ENCODE measurements at regions not wholly inside any gene's neighbourhood (a gene's known extent, or its start where the extent isn't known, plus 50 kb on each side); places are given as distances from the start of the nearest gene placed in this dataset.

DNA sequence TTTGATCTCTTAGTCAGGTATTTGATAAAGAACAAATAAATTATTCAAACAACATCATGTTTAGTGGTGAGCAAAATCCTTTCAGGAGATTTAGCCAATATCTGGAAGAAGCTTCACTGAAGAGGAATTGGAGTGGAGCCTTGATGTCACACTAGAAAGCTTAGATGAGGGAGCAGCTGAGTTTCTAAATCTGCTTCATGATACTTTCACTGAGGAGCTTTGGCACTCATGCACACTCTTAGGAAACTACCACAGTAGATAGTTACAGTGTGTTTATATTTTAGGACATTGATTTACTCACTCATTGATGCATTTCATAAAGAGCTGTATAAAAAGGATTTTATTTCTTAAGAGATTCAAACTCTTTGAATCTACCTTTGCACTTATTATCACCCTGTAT is 366.2 kb upstream of the BTBD3 start:
- no peak for DNase-seq

DNA sequence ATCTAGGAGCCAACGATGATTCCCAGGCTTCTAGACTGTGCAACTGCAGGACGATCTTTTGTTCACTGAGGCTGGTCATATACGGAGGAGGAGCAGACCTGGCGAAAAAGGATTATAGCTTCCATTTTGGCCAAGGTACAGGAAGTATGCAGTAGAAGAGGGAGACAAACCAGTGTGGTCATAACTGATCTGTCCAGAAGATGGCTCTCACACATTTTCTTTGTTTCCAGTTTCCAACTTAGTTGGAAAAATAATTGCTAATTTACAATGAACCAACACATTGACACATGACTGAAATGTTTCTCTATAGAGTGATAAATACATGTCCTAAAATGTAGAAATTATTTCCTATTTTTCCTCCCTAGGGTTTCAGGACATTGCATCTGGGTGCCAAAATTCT is 364.1 kb upstream of the BTBD3 start:
- DNase-seq = no peak

DNA sequence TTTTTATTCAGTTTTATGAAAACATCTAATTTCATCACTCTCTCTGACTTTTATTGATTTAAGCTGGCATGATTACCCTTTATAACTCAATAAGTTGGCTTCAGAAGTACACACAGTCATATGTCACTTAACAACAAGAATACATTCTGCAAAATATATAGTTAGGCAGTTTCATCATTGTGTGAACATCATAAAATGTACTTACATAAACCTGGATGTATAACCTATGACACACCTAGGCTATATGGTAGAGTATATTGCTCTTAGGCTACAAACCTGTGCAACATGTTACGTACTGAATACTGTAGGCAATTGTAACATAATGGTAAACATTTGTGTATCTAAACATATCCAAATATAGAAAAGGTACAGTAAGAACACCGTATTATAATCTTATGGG is 362.2 kb upstream of the BTBD3 start:
- DNase-seq = no peak

DNA sequence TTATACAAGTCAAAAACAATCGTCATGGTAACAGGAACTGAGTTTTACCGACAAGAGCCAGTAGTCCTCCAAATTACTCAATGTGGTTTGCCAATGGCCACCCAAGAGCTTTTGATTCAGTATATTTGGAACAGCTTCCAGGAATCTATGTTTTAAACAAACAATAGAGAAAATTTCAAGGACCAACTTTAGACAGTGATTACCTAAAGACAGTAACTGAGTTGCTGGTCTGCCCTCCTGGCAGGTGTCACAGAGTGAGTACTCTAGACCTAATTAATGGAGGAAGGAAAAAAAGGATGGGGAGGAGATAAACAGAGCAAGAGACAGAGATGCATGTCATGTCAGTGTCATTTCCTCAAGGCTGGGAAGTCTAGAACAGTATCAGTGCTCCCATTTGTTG is 361.3 kb upstream of the BTBD3 start:
- no peak for DNase-seq

DNA sequence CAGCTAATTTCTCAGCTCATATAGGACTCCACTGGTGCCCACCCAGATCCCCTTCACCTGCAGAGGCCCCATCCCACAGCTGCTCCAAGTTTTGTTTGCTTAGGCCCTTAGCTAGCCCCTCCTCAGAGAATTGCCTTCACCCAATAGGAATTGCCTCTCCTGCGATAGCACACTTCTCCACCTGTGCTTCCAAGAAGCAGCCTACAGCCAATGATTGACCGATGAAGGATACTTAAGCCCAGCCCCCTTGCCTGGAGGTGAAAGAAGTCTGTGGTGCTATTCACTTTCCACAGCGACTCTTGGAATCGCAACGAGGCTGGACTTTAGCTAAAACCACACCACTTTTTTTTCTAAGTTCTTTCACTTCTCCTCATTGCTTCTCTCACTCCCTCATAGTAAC is 353.2 kb upstream of the BTBD3 start:
- no peak for DNase-seq

DNA sequence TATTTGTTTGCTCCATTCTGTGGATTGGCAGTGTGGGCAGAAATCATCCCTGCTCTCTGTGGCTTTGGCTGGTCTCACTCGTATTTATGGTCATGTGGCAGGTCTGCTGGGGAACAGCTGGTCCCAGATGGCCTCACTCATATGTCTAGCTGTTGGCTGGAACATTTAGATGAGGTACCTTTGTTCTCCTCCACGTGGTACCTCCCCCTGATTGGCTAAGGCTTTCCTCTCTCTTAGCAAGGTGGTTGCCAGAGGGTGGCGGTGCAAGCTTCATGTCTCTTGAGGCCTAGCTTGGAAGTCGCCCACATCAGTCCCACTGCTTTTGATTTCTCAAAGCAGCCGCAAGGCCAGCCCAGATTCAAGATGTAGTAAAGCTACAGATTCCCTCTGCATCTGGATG is 348.5 kb upstream of the BTBD3 start:
- no peak for DNase-seq

DNA sequence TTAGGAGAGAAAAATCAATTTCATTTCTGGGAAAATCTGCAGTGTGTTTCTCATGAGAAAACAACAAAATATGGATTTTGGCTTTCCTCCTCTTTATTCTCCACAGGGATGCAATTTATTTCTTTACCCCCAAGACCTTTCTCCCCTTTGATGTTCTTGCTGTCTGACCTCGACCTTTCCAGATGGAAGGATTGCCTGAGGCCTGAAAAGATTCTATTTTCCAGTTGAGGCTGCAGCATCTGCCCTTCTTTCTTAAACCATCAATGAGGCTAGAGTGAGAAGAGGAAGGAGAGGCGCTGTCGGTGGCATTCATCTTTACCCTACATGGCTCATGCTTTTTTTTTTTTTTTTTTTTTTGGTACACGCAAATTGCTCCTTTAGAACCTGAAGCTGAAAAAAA is 344.2 kb upstream of the BTBD3 start:
- DNase-seq = no peak

DNA sequence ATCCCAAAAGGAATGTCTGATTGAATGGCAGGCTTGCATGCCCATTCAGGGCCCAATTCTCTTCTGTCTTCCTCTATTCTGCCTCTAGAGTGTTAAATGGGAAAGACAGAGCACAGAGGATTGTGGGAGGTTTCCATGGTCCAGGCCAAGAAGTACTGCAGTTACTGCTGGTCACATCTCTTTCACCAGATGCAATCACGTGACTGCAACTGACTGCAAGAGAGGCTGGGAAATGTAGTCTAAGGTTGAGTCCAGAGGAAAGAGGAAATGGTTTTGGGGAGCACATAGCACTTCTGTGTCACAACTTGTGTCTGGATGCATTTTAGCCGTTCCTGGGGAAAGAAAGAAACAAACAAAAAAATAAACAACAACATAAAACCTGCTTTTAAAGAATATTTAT is 336.4 kb upstream of the BTBD3 start:
- no peak for DNase-seq

DNA sequence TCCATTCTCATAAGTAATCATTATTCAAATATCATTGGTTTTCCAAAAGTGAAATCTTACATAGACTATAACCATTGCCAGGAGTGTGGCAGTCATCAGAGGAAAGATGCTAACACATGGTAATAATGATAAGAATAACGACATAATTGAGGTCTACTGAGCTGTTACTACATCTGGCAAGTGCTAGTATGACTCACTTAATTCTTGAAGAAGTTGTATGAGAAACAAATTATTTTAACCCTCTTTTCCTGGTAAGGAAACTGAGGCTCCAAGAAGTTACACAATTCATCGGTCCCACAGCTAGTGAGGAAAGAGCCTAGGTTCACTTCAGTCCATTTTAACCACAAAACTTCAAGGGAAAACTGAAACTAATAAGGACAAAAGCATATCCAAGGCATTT is 335.6 kb upstream of the BTBD3 start:
- no peak for DNase-seq

DNA sequence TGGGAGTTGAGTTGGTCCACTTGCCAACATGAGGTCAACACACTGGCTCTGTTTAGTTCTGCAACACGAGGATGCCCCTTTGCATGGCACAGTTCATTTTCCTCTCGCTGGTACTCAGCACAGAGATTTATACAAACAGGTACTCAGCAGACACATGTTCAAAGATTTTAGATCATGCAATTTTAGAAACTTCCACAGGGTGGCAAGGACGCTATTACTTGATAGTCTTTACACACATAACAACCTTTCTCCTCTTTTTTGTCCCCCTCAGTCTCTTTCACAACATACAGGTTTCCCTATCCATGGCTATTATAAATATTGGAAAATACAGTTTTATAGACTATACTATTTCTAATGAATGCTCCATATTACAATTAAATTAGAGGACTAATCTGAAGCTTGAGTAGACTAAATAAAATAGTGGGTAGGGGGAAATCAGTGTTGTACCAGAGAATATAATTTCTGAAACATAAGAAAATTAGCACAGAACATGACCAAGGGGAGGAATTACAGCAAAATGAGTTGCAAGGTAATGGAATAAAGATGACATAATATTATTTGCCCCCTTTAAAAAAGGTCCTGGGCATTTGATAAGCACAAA is 331.8 kb upstream of the BTBD3 start:
- no peak for DNase-seq

DNA sequence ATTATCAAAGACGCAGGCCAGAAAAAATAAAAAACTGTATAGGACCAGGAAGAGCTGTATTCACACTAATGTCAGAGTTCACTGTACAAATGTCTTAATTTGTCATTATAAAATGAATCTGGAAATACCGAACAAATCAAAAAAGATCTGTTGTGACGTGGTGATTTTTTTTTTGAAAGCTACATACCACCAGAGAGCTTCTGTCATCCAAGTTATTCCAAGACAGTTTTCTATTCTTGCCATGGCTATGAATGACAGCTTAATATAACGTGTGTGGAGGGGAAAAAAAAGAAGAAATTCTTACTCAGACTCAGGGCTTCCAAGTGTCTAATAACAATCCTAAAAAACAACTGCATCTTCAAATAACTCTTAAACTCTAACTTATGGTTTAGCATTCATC is 328.8 kb upstream of the BTBD3 start:
- DNase-seq = no peak

DNA sequence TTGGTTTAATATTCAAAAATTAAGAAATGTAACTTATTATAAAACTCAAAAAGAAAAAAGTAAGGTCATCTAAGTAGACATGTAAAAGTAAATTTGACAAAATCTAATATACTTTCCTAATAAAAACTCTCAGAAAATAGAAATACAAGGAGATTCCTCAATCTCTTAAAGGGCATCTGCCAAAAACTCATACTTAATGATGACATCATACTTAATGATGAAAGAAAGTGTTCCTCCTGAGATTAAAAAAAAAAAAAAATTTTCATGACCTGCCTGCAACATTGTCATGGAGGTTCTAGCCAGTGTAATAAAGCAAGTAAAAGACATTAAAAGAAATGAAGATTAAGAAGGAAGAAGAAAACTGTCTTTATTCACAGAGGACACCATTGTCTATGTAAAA is 325.7 kb upstream of the BTBD3 start:
- no peak for DNase-seq

DNA sequence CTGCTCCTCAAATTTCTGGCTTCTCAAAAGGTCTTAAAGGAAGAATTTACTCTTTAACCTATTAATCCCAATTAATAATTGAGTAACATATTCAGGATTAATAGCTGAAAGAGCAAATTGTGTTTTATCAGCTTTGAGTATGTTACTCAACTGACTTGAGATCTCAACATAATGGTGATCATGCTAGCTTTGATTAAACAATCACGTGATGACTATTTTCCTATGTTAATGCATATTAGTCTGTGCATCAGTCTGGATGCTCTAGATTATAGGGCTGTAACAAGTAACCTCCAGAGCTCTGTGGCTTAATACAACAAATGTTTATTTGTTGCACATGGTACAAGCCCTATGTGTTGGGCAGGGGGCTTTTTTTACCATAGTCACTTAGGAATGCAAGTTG is 313.4 kb upstream of the BTBD3 start:
- no peak for DNase-seq

DNA sequence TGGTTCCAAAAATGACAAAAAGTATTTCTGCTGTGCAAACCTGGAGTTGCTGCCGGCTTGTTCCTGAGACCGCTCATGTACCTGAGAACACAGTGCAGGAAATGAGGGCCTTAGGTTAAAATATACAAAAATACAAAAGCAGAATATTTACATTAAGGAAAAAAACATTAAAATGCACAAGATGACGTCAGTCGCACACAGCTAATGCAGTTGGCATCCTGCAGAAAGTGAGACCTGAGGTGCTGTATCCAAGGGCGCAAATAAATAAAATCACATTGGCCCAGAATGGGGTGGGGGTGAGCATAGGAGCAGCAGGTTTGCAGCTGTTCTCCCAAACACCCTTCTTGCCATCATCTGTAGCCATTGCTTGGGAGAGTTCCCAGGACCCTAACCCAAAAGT is 310.6 kb upstream of the BTBD3 start:
- no peak for DNase-seq

DNA sequence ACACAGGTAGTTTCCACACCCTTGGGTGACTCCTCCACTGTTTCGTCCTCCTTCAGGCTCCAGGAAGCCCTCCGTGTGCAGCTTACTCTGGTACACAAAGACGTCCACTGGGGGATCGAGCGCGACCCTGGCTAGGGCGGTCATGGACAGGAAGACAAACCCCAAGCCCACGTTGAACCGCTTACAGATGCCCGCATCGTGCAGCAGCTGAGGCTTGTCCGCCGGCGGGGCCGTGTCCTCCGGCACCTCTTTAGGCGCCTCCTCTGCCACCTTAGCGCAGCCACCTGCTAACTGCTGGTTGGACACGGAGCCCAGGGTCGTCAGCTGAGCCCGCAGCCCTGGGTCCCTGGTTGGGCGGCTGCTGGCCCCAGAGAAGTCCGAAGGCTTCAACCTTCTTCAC is 309.0 kb upstream of the BTBD3 start:
- no peak for DNase-seq

DNA sequence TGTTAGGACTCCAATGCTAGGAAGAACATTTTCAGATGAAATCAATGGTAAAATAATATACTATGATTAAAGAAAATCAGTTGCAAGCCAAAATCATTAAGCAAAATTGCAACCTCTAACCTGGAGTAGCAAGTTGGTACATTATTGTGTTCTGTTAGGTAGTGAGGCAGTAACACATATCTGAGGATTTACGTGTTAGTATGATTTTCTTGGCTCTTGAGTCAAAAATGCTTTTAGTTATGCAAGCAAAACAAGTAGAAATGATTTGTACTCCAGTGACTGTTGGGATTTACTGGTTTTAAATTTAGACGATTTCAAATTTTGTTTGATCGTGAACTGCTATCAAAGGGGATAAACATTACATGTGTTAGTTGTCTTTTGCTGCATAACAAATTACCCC is 293.0 kb upstream of the BTBD3 start:
- no peak for DNase-seq

DNA sequence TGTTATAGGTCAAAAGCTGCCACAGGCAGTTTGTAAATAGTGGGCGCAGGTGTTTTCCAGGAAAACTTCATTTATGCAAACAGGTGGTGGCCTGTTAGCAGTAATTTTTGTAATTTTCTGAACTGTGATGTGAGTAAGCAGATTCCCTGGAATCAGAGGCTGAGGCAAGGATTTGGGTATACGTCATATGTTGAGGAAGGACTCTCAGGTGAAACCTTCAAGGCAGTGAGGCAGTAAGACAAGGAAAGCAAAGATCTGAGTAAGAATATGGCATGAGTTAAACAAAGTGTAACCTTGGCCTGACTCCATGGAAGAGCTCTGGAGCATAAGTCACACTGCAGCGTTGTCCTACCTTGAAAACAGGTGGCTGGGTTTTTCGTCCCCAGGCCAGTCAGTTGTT is 291.1 kb upstream of the BTBD3 start:
- no peak for DNase-seq

DNA sequence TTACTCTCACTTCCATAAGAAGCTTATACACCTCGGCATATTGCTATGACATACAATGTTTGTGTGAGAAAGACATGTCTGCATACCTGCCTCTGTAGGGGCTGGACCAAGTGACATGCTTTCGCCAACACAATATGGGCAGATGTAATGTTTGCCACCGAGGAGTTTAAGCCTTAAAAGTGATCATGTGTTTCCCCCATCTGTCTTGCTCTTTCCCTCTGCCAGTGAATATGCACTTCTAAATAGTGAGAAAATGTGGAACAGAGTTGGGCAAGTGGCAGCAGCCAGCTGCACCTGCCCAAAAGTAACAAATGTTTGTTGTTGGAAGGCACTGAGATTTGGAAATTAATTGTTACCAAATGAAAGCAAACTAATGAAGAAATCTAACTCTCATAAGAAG is 274.8 kb upstream of the BTBD3 start:
- DNase-seq = no peak

DNA sequence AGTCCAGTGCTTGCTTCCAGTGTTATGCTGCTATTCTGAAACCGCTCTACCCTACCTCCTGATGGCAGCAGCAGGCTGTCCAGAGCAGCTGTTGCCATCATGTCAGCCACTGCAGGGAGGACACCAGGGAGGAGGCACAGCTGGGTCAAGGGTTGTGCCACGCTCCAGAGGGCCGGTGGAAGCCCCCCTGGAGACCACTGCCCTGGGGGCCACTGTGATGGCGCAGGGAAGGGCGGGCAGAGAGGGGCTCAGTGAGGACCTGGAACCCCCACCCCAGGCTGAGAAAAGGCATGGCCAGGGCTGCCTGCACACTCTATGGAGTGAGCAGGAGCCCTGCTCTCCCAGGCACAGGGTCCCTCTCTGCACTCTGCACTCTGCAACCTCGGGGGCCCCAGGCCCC is 271.3 kb upstream of the BTBD3 start:
- no peak for DNase-seq

DNA sequence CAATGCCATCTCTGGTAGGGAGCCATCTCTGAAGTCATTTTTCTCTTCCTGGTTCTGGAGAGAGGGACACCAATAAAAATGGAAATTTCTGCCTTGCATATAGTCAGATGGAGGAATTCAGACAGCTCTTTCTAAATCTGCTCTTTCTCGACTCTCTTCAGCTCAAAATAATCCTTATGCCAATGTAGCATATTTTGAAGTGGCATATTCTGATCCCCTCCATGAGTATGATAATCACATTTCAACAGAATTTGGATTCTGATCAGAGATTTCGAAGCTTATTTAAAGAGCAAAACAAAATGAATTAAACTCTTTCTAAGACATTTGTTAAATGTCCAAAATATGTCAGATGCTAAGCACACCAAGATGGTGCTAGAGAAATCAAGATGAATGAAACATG is 267.1 kb upstream of the BTBD3 start:
- no peak for DNase-seq

DNA sequence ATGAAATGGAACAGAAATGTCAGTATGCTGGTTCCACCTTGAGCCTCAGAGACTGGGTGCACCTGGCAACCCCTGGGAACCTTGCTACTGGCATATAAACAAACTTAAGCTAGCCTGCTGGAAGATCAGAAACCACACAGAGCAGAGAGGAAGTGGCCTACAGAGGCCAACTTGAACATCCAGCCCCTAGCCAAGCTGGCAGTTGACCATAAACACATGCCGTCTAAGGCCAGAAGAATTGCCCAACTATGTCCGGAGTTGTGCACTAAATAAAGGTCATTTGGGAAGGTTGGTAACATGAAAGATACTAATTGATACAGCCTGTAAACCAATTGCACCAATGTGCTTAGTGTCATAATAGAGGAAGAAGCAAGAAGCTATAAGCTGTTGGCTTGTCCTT is 266.6 kb upstream of the BTBD3 start:
- DNase-seq = no peak

DNA sequence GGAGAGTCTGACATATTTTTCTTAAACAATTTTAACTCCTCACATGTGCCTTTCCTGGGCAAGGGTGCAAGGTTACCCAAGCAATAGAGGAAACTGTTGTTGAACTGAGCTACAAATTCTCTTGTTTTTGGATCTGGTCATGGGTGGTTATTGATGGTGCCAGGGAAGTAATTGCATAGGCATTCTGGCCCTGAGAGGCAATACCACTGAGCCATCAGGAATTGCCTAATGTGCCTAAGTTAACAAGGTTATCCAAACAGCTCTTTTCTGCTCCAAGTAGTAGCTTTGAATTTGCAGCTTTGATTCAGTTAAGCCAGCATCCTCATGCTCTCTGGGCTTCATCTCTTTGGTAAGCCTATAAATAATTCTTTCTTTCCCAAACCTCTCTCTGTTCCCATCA is 266.0 kb upstream of the BTBD3 start:
- no peak for DNase-seq

DNA sequence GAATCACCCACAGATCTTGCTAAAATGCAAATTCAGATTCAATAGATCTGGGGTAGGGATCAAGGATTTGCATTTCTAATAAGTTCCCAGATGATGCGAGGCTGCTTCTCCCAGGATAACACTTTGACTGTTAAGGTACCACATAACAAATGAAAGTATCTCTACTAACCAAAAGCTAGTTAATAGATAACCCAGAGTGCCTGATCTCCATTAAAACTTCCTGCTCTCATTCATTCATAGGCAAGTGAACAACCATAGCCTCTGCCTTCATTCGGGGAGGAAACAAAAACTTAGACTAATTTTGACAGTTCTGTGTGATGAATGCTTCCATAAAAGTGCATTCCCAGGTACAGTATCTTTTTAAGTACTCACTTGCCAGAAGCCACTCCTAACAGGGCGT is 265.6 kb upstream of the BTBD3 start:
- DNase-seq = no peak

DNA sequence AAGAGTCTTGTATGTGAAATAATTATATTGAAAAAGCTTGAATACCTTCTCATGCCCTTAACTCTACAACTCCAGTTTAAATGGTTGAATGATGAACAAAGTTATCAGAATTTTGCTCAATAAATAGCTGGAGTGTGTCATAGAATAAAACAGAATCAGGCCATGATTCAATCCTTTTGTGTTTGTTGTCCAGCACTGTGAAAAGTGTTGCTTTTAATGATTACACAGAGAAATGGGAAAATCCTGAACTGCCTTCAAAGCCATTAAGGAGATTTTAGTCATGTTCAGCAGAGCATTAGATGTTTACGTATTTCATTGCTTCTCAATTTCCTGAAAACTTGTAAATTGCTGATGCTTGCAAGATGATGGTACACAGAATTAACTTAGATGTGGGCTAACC is 262.9 kb upstream of the BTBD3 start:
- DNase-seq = no peak

DNA sequence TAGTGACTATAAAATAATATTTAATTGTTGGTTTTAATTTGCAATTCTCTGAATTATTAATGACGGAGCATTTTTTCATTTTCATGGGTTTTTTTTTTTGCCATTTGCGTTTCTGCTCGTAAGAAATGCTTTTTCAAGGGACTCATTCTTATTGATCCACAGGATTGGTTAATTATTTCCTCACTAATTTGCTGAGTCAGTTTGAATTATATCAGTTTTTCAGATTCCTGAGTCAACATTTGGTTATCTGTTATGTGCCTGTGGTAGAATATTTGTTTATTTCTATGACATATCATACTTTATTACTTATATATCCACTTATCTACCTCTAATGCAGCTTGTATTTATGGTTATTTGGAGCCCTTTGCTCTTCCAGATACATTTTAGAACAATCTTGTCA is 257.0 kb upstream of the BTBD3 start:
- no peak for DNase-seq

DNA sequence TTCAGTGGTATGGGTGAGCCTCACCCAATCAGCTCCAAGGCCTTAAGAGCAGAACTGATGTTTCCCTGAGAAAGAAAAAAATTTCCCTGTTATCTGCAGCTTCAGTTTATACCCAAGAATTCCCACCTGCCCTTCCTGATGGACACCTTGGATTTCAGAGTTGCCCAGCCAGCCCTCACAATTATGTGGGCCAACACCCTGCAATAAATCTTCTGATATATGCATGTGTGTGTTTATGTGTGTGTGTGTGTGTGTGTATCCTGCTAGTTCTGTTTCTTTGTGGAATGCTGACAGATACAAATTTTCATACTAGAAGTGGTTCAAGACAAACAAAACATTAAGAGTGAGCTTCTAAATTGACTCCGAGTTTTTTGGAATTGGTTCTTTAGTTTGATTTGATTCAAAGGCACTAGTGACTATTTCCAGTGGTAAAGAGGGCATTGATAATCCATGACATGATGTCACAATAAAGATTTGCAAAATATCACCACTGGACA is 246.6 kb upstream of the BTBD3 start:
- DNase-seq = no peak
